ENCODE measurements at regions not wholly inside any gene's neighbourhood (a gene's known extent, or its start where the extent isn't known, plus 50 kb on each side); places are given as distances from the start of the nearest gene placed in this dataset.

GRCh38 chr22:49100773-49101172 lies 726.9 kb downstream of the BRD1 start:
- TF ChIP-seq POLR2AphosphoS5 (IDR thresholded peaks at IDR 0.05; ENCODE audit: low read depth), result no peak
- no peak for TF ChIP-seq CTCF (conservative IDR thresholded peaks at IDR 0.05; ENCODE audit: low read depth in 2 of 2)
- no peak for TF ChIP-seq EZH2phosphoT487 (IDR thresholded peaks at IDR 0.05; ENCODE audit: unreplicated experiment)
- TF ChIP-seq EZH2 (IDR thresholded peaks at IDR 0.05; ENCODE audit: low read depth, unreplicated experiment), result no peak
- TF ChIP-seq REST (IDR thresholded peaks at IDR 0.05; ENCODE audit: unreplicated experiment), result no peak
- no peak for TF ChIP-seq ZNF462 (CRISPR knock-in tag; IDR thresholded peaks at IDR 0.05)
- no peak for TF ChIP-seq ETS1 (IDR thresholded peaks at IDR 0.05)
- no peak for TF ChIP-seq NANOG (IDR thresholded peaks at IDR 0.05; ENCODE audit: borderline replicate concordance)
- TF ChIP-seq JUNB (IDR thresholded peaks at IDR 0.05; ENCODE audit: unreplicated experiment), result no peak
- TF ChIP-seq ZNF331 (CRISPR knock-in tag; IDR thresholded peaks at IDR 0.05; ENCODE audit: low read depth), result no peak
- no peak for TF ChIP-seq CREB1 (CRISPR knock-in tag; IDR thresholded peaks at IDR 0.05; ENCODE audit: low read depth)
- TF ChIP-seq STAT1 (IDR thresholded peaks at IDR 0.05; ENCODE audit: unreplicated experiment), result no peak
- TF ChIP-seq ZNF114 (CRISPR knock-in tag; IDR thresholded peaks at IDR 0.05), result no peak

Data from GM23338 (cell line).